Ectodermal cell (in vitro differentiated cells): ENCODE measurements at regions not wholly inside any gene's neighbourhood (a gene's known extent, or its start where the extent isn't known, plus 50 kb on each side); places are given as distances from the start of the nearest gene placed in this dataset.
A peak's percentile ranks its signal among the peaks of the same experiment; 100 is the strongest.

Source experiments
- H3K27ac ChIP-seq: 2 replicates; pipeline ENCODE4 v1.7.0; 2013; ENCODE audit warnings: mild to moderate bottlenecking, low read depth, low read length; ENCODE audit not compliant: insufficient read depth, poor library complexity, severe bottlenecking
- H3K27me3 ChIP-seq: 2 replicates; pipeline ENCODE4 v1.7.0; 2013; ENCODE audit warnings: mild to moderate bottlenecking, low read length; ENCODE audit not compliant: insufficient read depth, control insufficient read depth, poor library complexity, severe bottlenecking
- H3K36me3 ChIP-seq: one replicate; pipeline ENCODE4 v1.7.0; 2013; ENCODE audit warnings: low read length; ENCODE audit not compliant: control insufficient read depth, insufficient read depth
- H3K4me1 ChIP-seq: one replicate; pipeline ENCODE4 v1.7.0; 2013; ENCODE audit warnings: low read length; ENCODE audit not compliant: control insufficient read depth, insufficient read depth
- H3K4me3 ChIP-seq: 2 replicates; pipeline ENCODE4 v1.7.0; 2013; ENCODE audit warnings: low read depth, low read length, control low read depth; ENCODE audit not compliant: insufficient read depth
- H3K9me3 ChIP-seq: 2 replicates; pipeline ENCODE4 v1.7.0; 2013; ENCODE audit warnings: mild to moderate bottlenecking, low read length, moderate library complexity; ENCODE audit not compliant: control insufficient read depth
- WGBS, 2 experiments: methylation state at CpG; one replicate each; pipeline ENCODE4 v1.1.7; 2013; ENCODE audit warnings: missing lambda C conversion rate in 2 of 2; 5-methylcytosine and 5-hydroxymethylcytosine counted together

DNA sequence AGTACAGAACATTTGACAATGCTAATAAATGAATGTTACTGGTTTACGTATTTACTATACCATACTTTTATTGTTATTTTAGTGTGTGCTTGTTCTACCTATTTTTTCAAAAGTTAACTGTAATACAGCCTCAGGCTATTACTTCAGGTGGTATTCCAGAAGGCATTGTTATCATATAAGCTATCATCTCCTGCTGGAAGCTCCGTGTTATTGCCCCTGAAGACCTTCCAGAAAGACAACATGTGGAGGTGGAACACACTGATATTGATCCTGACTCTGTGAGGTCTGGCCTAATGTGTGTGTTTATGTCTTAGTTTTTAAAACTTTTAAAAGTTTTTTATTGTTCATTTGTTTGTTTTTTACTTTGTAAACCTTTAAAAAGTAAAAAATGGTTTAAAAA lies 509.8 kb upstream of the SPRY2 start:
- no peak overlapping the region for H3K4me3 ChIP-seq

DNA sequence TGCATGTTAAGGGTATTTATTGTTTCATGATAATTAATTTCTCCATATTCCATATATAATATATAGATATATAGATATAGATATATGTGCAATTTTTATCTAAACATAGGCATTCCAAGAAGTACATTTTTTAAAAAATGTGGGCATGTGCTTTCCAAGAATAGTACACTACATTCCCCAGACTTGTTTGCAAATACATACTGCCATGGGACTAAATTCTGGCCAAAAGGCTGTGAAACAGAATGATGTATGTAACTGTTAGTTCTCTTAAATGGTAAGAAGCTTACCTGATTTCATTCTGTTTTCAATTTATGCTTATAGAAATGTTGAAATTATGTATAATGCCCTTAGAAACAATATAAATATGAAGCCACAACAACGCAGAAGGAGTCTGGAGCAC lies 503.2 kb upstream of the SPRY2 start:
- H3K36me3 ChIP-seq, result no peaks in the 10 kb centered on the region
- H3K4me1 ChIP-seq, result peaks cover 15% of the 10 kb centered on the region
- H3K27ac ChIP-seq, result no peak overlapping the region
- no peaks in the 10 kb centered on the region for H3K9me3 ChIP-seq
- no peaks in the 10 kb centered on the region for H3K27me3 ChIP-seq
- WGBS, 2 experiments, result 100% methylated on average over 1 of the region's 1 CpG
- no peak overlapping the region for H3K4me3 ChIP-seq

More for the DNA sequence above, 509.8 kb upstream of the SPRY2 start:
- Histone ChIP-seq H3K36me3 (no peaks in the 10 kb centered on the region), H3K27ac (no peak overlapping the region), H3K4me1 (no peaks in the 10 kb centered on the region), H3K27me3 (no peaks in the 10 kb centered on the region), H3K9me3 (no peaks in the 10 kb centered on the region)
- 83 to 87% methylated on average over 1 of the region's 2 CpGs for WGBS, 2 experiments

DNA sequence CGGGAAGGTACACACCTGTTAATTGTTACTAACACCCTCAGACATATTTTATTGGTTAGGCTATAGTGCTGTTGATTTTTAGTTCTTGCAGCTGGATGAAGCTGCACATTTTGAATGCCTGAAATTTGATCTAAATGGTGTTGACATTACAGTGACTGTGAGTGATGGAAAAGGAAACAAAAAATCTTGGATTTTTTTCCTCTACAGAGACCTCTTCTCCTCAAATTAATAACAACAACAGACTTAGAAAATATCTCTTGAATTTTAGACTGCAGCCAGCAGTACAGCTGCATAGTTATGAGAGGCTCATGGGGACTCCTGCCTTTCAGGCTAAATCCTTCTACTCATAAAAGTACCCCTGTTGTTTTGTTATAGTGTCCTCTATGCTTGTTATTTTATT lies 500.5 kb upstream of the SPRY2 start:
- Histone ChIP-seq H3K4me1 (peaks cover 15% of the 10 kb centered on the region), H3K27me3 (no peaks in the 10 kb centered on the region), H3K9me3 (no peaks in the 10 kb centered on the region), H3K27ac (no peak overlapping the region), H3K4me3 (no peak overlapping the region), H3K36me3 (no peaks in the 10 kb centered on the region)
- no CpG with 5 or more reads among the region's 1 CpG for WGBS, 2 experiments

DNA sequence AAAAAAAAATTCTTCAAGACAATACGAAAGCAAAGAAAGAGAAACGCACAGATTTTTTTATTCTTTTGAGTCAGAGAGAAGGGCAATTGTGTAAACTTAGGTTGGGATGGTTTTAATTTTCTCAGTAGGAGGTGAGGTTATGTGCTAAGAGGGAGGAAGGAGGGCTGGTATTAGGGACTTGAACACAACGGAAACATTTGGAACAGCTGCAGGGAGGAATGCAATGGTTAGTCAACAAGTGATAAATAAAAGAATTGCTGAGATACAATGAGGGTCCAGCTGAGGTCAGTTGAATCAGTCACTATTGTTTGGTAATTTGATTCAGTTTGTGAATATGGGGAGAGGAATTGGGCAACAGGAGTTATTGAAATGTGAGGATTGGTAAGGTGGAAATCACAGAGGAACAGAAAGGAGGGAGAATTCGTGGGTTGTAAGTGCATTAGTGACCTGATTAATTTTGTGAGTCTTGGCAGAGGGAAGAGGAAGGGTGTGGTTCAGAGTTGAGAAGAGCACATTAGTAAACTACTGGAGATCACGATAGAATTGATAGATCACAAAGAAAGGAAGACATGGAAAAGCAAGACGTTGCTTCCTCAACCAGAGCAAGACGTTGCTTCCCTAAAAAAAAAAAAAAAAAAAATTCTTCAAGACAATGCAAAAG lies 499.5 kb upstream of the SPRY2 start:
- no peaks in the 10 kb centered on the region for H3K27me3 ChIP-seq
- H3K4me3 ChIP-seq, result no peak overlapping the region
- H3K4me1 ChIP-seq, result peaks cover 15% of the 10 kb centered on the region
- no peaks in the 10 kb centered on the region for H3K9me3 ChIP-seq
- H3K27ac ChIP-seq, result peak overlapping the region; percentile 53
- no peaks in the 10 kb centered on the region for H3K36me3 ChIP-seq
- 53 to 58% methylated on average over 6 to 7 of the region's 7 CpGs for WGBS, 2 experiments

DNA sequence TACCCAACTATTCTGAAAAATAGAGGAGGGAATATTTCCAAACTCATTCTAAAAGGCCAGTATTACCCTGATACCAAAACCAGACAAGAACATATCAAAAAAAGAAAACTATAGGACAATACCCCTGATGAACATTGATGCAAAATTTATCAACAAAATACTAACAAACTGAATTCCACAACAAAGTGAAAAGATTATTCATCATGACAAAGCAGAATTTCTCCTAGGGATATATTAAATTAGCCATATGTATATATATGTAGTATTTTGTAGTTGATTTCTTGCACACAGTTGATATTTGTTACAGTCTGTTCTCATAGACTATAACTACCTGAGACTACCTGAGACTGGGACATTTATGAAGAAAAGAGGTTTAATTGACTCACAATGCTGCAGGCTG lies 495.0 kb upstream of the SPRY2 start:
- peaks cover 9% of the 10 kb centered on the region for H3K4me1 ChIP-seq
- no peaks in the 10 kb centered on the region for H3K36me3 ChIP-seq
- no peak overlapping the region for H3K27ac ChIP-seq
- no peaks in the 10 kb centered on the region for H3K27me3 ChIP-seq
- H3K9me3 ChIP-seq, result no peaks in the 10 kb centered on the region
- no peak overlapping the region for H3K4me3 ChIP-seq

DNA sequence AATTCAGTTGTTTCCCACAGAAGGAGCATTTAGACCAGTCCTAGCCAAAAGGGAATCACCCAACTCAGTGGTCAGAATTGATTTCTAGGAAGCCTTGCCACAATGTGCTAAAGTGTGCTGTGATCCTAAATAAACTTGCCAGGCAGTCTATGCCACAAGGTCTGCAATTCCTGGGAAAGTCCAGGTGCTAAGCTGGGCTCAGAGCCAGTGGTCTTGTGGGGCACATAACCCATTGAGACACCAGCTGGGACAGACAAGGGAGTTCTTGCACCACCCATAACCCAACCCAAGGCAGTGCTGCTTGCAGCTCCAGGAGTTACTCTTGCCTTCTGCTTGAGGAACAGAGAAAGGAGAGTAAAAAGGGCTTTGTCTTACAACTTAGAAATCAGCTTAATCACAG lies 489.5 kb upstream of the SPRY2 start:
- H3K9me3 ChIP-seq, result no peaks in the 10 kb centered on the region
- H3K36me3 ChIP-seq, result no peaks in the 10 kb centered on the region

DNA sequence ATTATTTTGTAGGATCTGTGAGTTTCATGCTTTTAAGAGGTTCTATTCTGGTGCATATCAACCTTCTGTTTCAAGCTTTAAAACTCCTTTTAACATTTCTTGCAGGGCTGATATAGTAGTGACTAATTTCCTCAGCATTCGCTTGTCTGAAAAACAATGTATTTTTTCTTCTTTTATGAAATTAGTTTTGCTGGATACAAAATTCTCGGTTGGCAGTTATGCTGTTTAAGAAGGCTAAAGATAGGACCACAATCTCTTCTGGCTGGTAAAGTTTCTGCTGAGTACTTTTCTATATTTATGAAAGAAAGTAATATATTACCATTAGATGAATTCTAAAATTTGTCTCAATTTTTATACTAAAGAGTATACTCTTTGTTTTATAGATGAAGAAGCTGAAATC lies 487.8 kb upstream of the SPRY2 start:
- H3K9me3 ChIP-seq, result peaks cover 4% of the 10 kb centered on the region
- H3K27me3 ChIP-seq, result no peaks in the 10 kb centered on the region
- H3K4me1 ChIP-seq, result no peaks in the 10 kb centered on the region
- no peak overlapping the region for H3K27ac ChIP-seq
- H3K36me3 ChIP-seq, result no peaks in the 10 kb centered on the region
- WGBS, 2 experiments, result 87 to 88% methylated on average over 1 to 2 of the region's 2 CpGs
- H3K4me3 ChIP-seq, result no peak overlapping the region

More for the DNA sequence above, 489.5 kb upstream of the SPRY2 start:
- Histone ChIP-seq H3K4me3 (no peak overlapping the region), H3K4me1 (no peaks in the 10 kb centered on the region), H3K27ac (no peak overlapping the region), H3K27me3 (no peaks in the 10 kb centered on the region)

DNA sequence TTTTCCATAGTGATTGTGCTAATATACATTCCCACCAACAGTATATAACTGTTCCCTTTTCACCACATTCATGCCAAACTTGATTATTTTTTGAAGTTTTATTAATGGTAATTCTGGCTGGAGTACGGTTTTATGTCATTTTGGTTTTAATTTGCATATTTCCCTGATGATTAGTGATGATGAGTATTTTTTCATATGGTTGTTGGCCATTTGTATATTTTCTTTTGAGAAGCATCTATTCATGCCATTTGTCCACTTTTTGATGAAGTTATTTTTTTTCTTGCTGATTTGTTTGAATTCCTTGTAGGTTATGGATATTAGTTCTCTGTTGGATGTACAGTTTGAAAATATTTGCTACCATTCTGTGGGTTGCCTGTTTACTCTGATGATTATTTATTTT lies 484.4 kb upstream of the SPRY2 start:
- WGBS, 2 experiments, result 93 to 100% methylated on average over 1 of the region's 1 CpG
- Histone ChIP-seq H3K4me1 (no peaks in the 10 kb centered on the region), H3K9me3 (peaks cover 4% of the 10 kb centered on the region), H3K36me3 (no peaks in the 10 kb centered on the region), H3K27ac (no peak overlapping the region), H3K4me3 (no peak overlapping the region), H3K27me3 (no peaks in the 10 kb centered on the region)

DNA sequence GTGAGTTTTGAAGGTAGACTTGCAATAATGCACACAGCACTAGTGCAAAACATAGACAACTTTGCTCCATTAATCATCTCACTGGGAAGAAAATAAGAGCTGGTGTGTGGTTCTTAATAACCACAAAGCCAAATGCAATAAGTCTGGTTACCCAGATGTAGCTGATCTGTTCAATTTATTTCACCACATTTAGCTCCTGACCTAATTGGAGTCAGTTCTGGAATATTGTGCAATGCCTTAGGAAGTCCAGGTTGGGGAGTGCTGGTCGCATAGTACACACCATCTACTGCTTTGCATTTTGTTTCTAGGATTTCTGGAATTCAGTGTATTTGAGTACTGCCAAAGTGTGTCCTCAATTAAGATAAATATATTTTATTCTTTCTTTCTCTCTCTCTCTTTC lies 483.3 kb upstream of the SPRY2 start:
- no peak overlapping the region for H3K27ac ChIP-seq
- H3K4me3 ChIP-seq, result no peak overlapping the region
- H3K27me3 ChIP-seq, result no peaks in the 10 kb centered on the region
- WGBS, 2 experiments, result 89 to 100% methylated on average over 1 of the region's 1 CpG
- H3K36me3 ChIP-seq, result no peaks in the 10 kb centered on the region
- peaks cover 4% of the 10 kb centered on the region for H3K9me3 ChIP-seq
- H3K4me1 ChIP-seq, result no peaks in the 10 kb centered on the region

DNA sequence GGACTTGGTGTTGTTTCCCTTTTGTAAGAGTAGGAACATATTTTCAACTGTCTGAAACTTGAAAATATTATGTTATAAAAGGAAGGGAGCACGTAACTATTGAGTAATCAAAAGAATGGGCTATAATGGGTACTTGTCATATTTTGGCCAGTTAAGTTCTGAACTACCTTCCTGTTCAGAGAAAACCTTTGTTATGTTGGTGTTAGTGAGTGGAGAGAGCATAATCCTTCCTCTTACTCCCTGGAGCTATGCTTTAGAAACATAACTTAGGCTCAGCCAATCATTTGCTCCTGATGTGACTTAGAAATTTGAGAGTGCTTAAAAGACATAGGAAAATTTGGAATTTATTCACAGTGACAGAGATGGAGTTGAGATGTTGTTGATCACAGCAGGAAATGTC lies 482.5 kb upstream of the SPRY2 start:
- H3K4me3 ChIP-seq, result no peak overlapping the region
- no peaks in the 10 kb centered on the region for H3K4me1 ChIP-seq
- 85 to 94% methylated on average over 1 of the region's 1 CpG for WGBS, 2 experiments
- no peak overlapping the region for H3K27ac ChIP-seq
- H3K9me3 ChIP-seq, result peaks cover 4% of the 10 kb centered on the region
- no peaks in the 10 kb centered on the region for H3K27me3 ChIP-seq
- no peaks in the 10 kb centered on the region for H3K36me3 ChIP-seq

DNA sequence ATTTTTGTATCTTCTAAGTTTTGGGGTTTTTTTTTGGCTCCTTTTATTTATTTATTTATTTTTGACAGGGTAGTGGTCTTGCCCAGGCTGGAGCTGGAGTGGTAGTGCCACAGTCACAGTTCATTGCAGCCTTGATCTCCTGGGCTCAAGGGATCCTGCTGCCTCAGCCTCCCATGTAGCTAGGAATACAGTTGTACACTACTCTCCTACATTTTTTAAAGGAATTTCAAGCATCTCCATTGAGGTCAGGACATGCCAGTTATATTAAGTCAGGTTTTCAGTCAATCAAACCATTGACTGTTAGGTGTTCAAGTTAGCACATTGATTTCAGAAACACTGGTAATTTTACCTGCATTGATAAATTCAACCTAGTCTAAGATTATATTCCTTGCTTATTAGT lies 480.5 kb upstream of the SPRY2 start:
- peaks cover 4% of the 10 kb centered on the region for H3K9me3 ChIP-seq
- H3K4me3 ChIP-seq, result no peak overlapping the region
- no peaks in the 10 kb centered on the region for H3K36me3 ChIP-seq
- H3K4me1 ChIP-seq, result no peaks in the 10 kb centered on the region
- H3K27me3 ChIP-seq, result no peaks in the 10 kb centered on the region
- no peak overlapping the region for H3K27ac ChIP-seq
